AG10803 (cell line): ENCODE measurements at regions not wholly inside any gene's neighbourhood (a gene's known extent, or its start where the extent isn't known, plus 50 kb on each side); places are given as distances from the start of the nearest gene placed in this dataset.

Experiments used
- DNase-seq: peaks from one replicate; pipeline ENCODE4 v3.0.0; 2010; ENCODE audit warnings: low read depth
- H3K4me3 ChIP-seq: 2 replicates; pipeline ENCODE4 v1.5.1; 2011; ENCODE audit warnings: mild to moderate bottlenecking, low read length, control low read depth
- CTCF ChIP-seq: conservative IDR thresholded peaks from 2 replicates; pipeline ENCODE4 v1.5.1; 2011; ENCODE audit warnings: mild to moderate bottlenecking, low read length, control low read depth, inconsistent platforms

GRCh38 chr5:174328631-174329299 lies 283.3 kb downstream of the NSG2 start:
- no peak for TF ChIP-seq CTCF
- peak; percentile 52 for DNase-seq
- H3K4me3 ChIP-seq: no peak overlapping the region

GRCh38 chr5:174329738-174330137 lies 284.2 kb downstream of the NSG2 start:
- peak; percentile 84 for DNase-seq
- TF ChIP-seq CTCF: no peak
- H3K4me3 ChIP-seq: no peak overlapping the region

- TF ChIP-seq CTCF: no peak
- peak; percentile 40 for DNase-seq
- H3K4me3 ChIP-seq: no peak overlapping the region
These were observed 290.3 kb downstream of the NSG2 start for GRCh38 chr5:174335682-174336364.

- no peak overlapping the region for H3K4me3 ChIP-seq
- no peak for TF ChIP-seq CTCF
- DNase-seq: no peak
These were observed 291.0 kb downstream of the NSG2 start for GRCh38 chr5:174336479-174336878.

- TF ChIP-seq CTCF: no peak
- no peak for DNase-seq
- no peak overlapping the region for H3K4me3 ChIP-seq
These were observed 292.0 kb downstream of the NSG2 start for GRCh38 chr5:174337276-174338184.

GRCh38 chr5:174338185-174339010 lies 292.9 kb downstream of the NSG2 start:
- H3K4me3 ChIP-seq: no peak overlapping the region
- no peak for DNase-seq
- TF ChIP-seq CTCF: no peak
